Right ventricle myocardium superior (tissue), 1 donor: ENCODE measurements at regions not wholly inside any gene's neighbourhood (a gene's known extent, or its start where the extent isn't known, plus 50 kb on each side); places are given as distances from the start of the nearest gene placed in this dataset.
"Not testable (repeated sequence)": the region's sequence is repeated elsewhere in the genome, so short reads cannot be mapped to it uniquely, and the experiment has no call there.

ENCODE experiments used
- ATAC-seq: fragments of 200-7000 bp; cut with Tn5 transposase; one replicate; pipeline ENCODE4 v1.9.1; 2020; ENCODE audit warnings: mild to moderate bottlenecking; ENCODE audit not compliant: poor library complexity
- DNase-seq: peaks from one replicate; pipeline ENCODE4 v3.0.0-alpha.2; 2020
- intact Hi-C: fragments of 100-400 bp; cut with DNase I; formaldehyde crosslinking; loops from one replicate; pipeline ENCODE4 v1.11.2; 2022
- donor health status: DM: no; HTN: yes; CAD: no; lungs with severe emphysema.

- intact Hi-C loops = not testable (repeated sequence)
These were observed 56.7 kb upstream of the GOLGA8R start for GRCh38 chr15:30470601-30471365.

GRCh38 chr15:30471366-30471749, 57.3 kb upstream of the GOLGA8R start:
- intact Hi-C loops = not testable (repeated sequence)
- ATAC-seq = peak; percentile 15

More at GRCh38 chr15:30470601-30471365, 56.7 kb upstream of the GOLGA8R start:
- peak; percentile 99 for ATAC-seq
- peak; percentile 74 for DNase-seq

GRCh38 chr15:30471817-30472551, 57.9 kb upstream of the GOLGA8R start:
- DNase-seq, ATAC-seq, intact Hi-C loops: not testable (repeated sequence)

More at GRCh38 chr15:30471366-30471749, 57.3 kb upstream of the GOLGA8R start:
- DNase-seq = not testable (repeated sequence)

GRCh38 chr15:30484887-30485286, 67.0 kb upstream of the GOLGA8Q start:
- intact Hi-C loops, ATAC-seq: not testable (repeated sequence)
- peak; percentile 9 for DNase-seq

GRCh38 chr15:30489237-30489636, 62.6 kb upstream of the GOLGA8Q start:
- peak; percentile 60 for ATAC-seq
- intact Hi-C loops = not testable (repeated sequence)
- peak; percentile 55 for DNase-seq

- intact Hi-C loops, DNase-seq, ATAC-seq: not testable (repeated sequence)
These were observed 61.5 kb upstream of the GOLGA8Q start for GRCh38 chr15:30490334-30490733.

- ATAC-seq = not testable (repeated sequence)
These were observed 57.9 kb upstream of the GOLGA8Q start for GRCh38 chr15:30493947-30494346.

GRCh38 chr15:30497275-30497674, 54.6 kb upstream of the GOLGA8Q start:
- DNase-seq, ATAC-seq, intact Hi-C loops: not testable (repeated sequence)

More at GRCh38 chr15:30493947-30494346, 57.9 kb upstream of the GOLGA8Q start:
- intact Hi-C loops, DNase-seq: not testable (repeated sequence)

- DNase-seq, intact Hi-C loops, ATAC-seq: not testable (repeated sequence)
These were observed 52.6 kb upstream of the GOLGA8Q start for GRCh38 chr15:30499233-30499632.

GRCh38 chr15:30500511-30500910, 51.3 kb upstream of the GOLGA8Q start:
- ATAC-seq, DNase-seq, intact Hi-C loops: not testable (repeated sequence)
